K562 (cell line): ENCODE measurements at regions not wholly inside any gene's neighbourhood (a gene's known extent, or its start where the extent isn't known, plus 50 kb on each side); places are given as distances from the start of the nearest gene placed in this dataset.

Source experiments
- CHD7 ChIP-seq: fragments of 200-600 bp; sonication (generic); IDR thresholded peaks from one replicate; pipeline ENCODE4 v1.6.1; 2012; ENCODE audit warnings: mild to moderate bottlenecking, low read depth, low read length, inconsistent platforms
- CTCF ChIP-seq, 3 experiments: IDR thresholded peaks in 2 of 3; conservative IDR thresholded peaks in 1 of 3; 2 replicates each; pipeline ENCODE4 v1.5.1; 2011 to 2012; ENCODE audit warnings: low read length in 3 of 3, mild to moderate bottlenecking in 3 of 3, control low read depth in 2 of 3, improper control_type of control experiment in 1 of 3, inconsistent platforms in 1 of 3, low read depth in 1 of 3, mixed read lengths in 1 of 3, moderate library complexity in 1 of 3; ENCODE audit not compliant: insufficient read depth in 2 of 3
- GABPB1 ChIP-seq: sonication (generic); formaldehyde crosslinking; IDR thresholded peaks from 2 replicates; pipeline ENCODE4 v1.8.0; 2022; ENCODE audit warnings: mild to moderate bottlenecking, missing genetic modification reagents
- ZNF175 ChIP-seq: fragments of 200-800 bp; sonication (Bioruptor generic); IDR thresholded peaks from 2 replicates; pipeline ENCODE4 v1.6.1; 2016; ENCODE audit warnings: low read depth, mild to moderate bottlenecking, missing genetic modification characterization, missing compliant biosample characterization
- ZNF830 ChIP-seq: fragments of 250-450 bp; sonication (Bioruptor Pico); IDR thresholded peaks from 2 replicates; pipeline ENCODE4 v1.5.0; 2021; ENCODE audit warnings: mild to moderate bottlenecking
- TF ChIP-seq, protein P1 (sequence below), 2 experiments: fragments of 450-650 bp in 1 of 2; sonication (generic) in 1 of 2; formaldehyde crosslinking in 1 of 2; IDR thresholded peaks in 1 of 2; conservative IDR thresholded peaks in 1 of 2; 2 replicates each; pipeline versions ENCODE4 v1.6.1 to v1.8.1; 2016 to 2023; ENCODE audit warnings: mild to moderate bottlenecking in 2 of 2, moderate library complexity in 2 of 2, inconsistent platforms in 1 of 2, missing genetic modification reagents in 1 of 2

GRCh38 chrX:133473451-133473850 is 58.2 kb upstream of the GPC4 start (continued):
- TF ChIP-seq, protein P1, sequence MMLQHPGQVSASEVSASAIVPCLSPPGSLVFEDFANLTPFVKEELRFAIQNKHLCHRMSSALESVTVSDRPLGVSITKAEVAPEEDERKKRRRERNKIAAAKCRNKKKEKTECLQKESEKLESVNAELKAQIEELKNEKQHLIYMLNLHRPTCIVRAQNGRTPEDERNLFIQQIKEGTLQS (IDR thresholded peaks at IDR 0.05) = no peak
- TF ChIP-seq, protein P1 (CRISPR knock-in tag; conservative IDR thresholded peaks at IDR 0.05) = no peak
- TF ChIP-seq CHD7 (no peak), GABPB1 (CRISPR knock-in tag) (no peak), ZNF175 (no peak), ZNF830 (no peak), CTCF (IDR thresholded peaks at IDR 0.05 in 2 of 3, conservative IDR thresholded peaks at IDR 0.05 in 1 of 3; ENCODE audit: insufficient read depth in 2 of 3, low read depth in 1 of 3, low read length in 3 of 3) (no peak)
